ENCODE measurements at regions not wholly inside any gene's neighbourhood (a gene's known extent, or its start where the extent isn't known, plus 50 kb on each side); places are given as distances from the start of the nearest gene placed in this dataset.

GRCh38 chr2:45128580-45128997, 119.3 kb upstream of the SIX2 start:
- H3K4me1 ChIP-seq (ENCODE audit: control insufficient read depth in 4 of 4, insufficient read depth in 4 of 4, low read length in 3 of 4) = no peaks in the 10 kb centered on the region
- no peaks in the 10 kb centered on the region for H3K36me3 ChIP-seq (ENCODE audit: control insufficient read depth in 4 of 4, insufficient read depth in 3 of 4, low read depth in 1 of 4, low read length in 3 of 4)
- WGBS = 86% methylated on average over 1 of the region's 1 CpG
- no peak overlapping the region for H3K4me3 ChIP-seq (ENCODE audit: low read depth in 1 of 3, low read length in 3 of 3)
- no peaks in the 10 kb centered on the region for H3K9me3 ChIP-seq (ENCODE audit: control insufficient read depth in 4 of 4, low read length in 3 of 4)
- H3K9ac ChIP-seq (ENCODE audit: low read depth in 1 of 2, low read length in 2 of 2) = no peak overlapping the region
- no peaks in the 10 kb centered on the region for H3K27me3 ChIP-seq (ENCODE audit: control insufficient read depth in 4 of 4, insufficient read depth in 4 of 4, low read length in 3 of 4)
- DNase-seq (ENCODE audit: low spot score) = no peak
- TF ChIP-seq HNF4G (IDR thresholded peaks at IDR 0.05) (no peak), CTCF (IDR thresholded peaks at IDR 0.05; ENCODE audit: low read depth, low read length, missing input control) (no peak), TAF1 (conservative IDR thresholded peaks at IDR 0.05) (no peak), MAX (IDR thresholded peaks at IDR 0.05) (no peak), HNF4A (conservative IDR thresholded peaks at IDR 0.05) (no peak), YY1 (IDR thresholded peaks at IDR 0.05) (no peak), RXRA (IDR thresholded peaks at IDR 0.05) (no peak), FOXA1 (IDR thresholded peaks at IDR 0.05) (no peak), FOXA2 (IDR thresholded peaks at IDR 0.05) (no peak), REST (IDR thresholded peaks at IDR 0.05) (no peak), ATF3 (IDR thresholded peaks at IDR 0.05) (no peak)
- H3K27ac ChIP-seq (ENCODE audit: low read depth in 1 of 2, low read length in 2 of 2) = no peak overlapping the region

- Histone ChIP-seq H3K4me3 (ENCODE audit: low read depth in 1 of 3, low read length in 3 of 3) (no peak overlapping the region), H3K36me3 (ENCODE audit: control insufficient read depth in 4 of 4, insufficient read depth in 3 of 4, low read depth in 1 of 4, low read length in 3 of 4) (no peaks in the 10 kb centered on the region), H3K4me1 (ENCODE audit: control insufficient read depth in 4 of 4, insufficient read depth in 4 of 4, low read length in 3 of 4) (no peaks in the 10 kb centered on the region), H3K9ac (ENCODE audit: low read depth in 1 of 2, low read length in 2 of 2) (no peak overlapping the region), H3K27ac (ENCODE audit: low read depth in 1 of 2, low read length in 2 of 2) (no peak overlapping the region), H3K9me3 (ENCODE audit: control insufficient read depth in 4 of 4, low read length in 3 of 4) (no peaks in the 10 kb centered on the region), H3K27me3 (ENCODE audit: control insufficient read depth in 4 of 4, insufficient read depth in 4 of 4, low read length in 3 of 4) (no peaks in the 10 kb centered on the region)
- WGBS = 93% methylated on average over 4 of the region's 4 CpGs
- no peak for DNase-seq (ENCODE audit: low spot score)
- no peak for TF ChIP-seq YY1 (IDR thresholded peaks at IDR 0.05)
- no peak for TF ChIP-seq HNF4A (conservative IDR thresholded peaks at IDR 0.05)
- TF ChIP-seq FOXA2 (IDR thresholded peaks at IDR 0.05) = no peak
- no peak for TF ChIP-seq ATF3 (IDR thresholded peaks at IDR 0.05)
- no peak for TF ChIP-seq MAX (IDR thresholded peaks at IDR 0.05)
- TF ChIP-seq SP1 (IDR thresholded peaks at IDR 0.05) = no peak
- no peak for TF ChIP-seq CTCF (IDR thresholded peaks at IDR 0.05; ENCODE audit: low read depth, low read length, missing input control)
- no peak for TF ChIP-seq RAD21 (IDR thresholded peaks at IDR 0.05)
Observed at GRCh38 chr2:45127891-45128290, 118.6 kb upstream of the SIX2 start.
